ENCODE measurements at regions not wholly inside any gene's neighbourhood (a gene's known extent, or its start where the extent isn't known, plus 50 kb on each side); places are given as distances from the start of the nearest gene placed in this dataset.

- DNase-seq = no peak
These were observed 291.6 kb upstream of the VEPH1 start for GRCh38 chr3:157794771-157795170.

- no peak for DNase-seq
These were observed 290.5 kb upstream of the VEPH1 start for GRCh38 chr3:157793745-157794144.

- no peak for DNase-seq
These were observed 285.9 kb upstream of the VEPH1 start for GRCh38 chr3:157789162-157789561.

- no peak for DNase-seq
These were observed 283.4 kb upstream of the VEPH1 start for GRCh38 chr3:157786618-157787017.

GRCh38 chr3:157786211-157786610, 283.0 kb upstream of the VEPH1 start:
- DNase-seq = no peak

GRCh38 chr3:157785102-157785826, 282.0 kb upstream of the VEPH1 start:
- DNase-seq = no peak

- no peak for DNase-seq
These were observed 279.0 kb upstream of the VEPH1 start for GRCh38 chr3:157782236-157782635.

GRCh38 chr3:157776861-157777260, 273.6 kb upstream of the VEPH1 start:
- no peak for DNase-seq

GRCh38 chr3:157775446-157775845, 272.2 kb upstream of the VEPH1 start:
- no peak for DNase-seq

GRCh38 chr3:157769378-157769777, 266.2 kb upstream of the VEPH1 start:
- no peak for DNase-seq

GRCh38 chr3:157767607-157768006, 264.4 kb upstream of the VEPH1 start:
- no peak for DNase-seq

- DNase-seq = no peak
These were observed 260.4 kb upstream of the VEPH1 start for GRCh38 chr3:157763644-157764043.

GRCh38 chr3:157759311-157759710, 256.1 kb upstream of the VEPH1 start:
- no peak for DNase-seq

- no peak for DNase-seq
These were observed 252.0 kb upstream of the VEPH1 start for GRCh38 chr3:157755233-157755632.

GRCh38 chr3:157754451-157754850, 251.2 kb upstream of the VEPH1 start:
- DNase-seq = no peak

GRCh38 chr3:157753787-157754136, 250.5 kb upstream of the VEPH1 start:
- DNase-seq = no peak

- no peak for DNase-seq
These were observed 250.0 kb upstream of the VEPH1 start for GRCh38 chr3:157752956-157753786.

GRCh38 chr3:157752554-157752953, 249.3 kb upstream of the VEPH1 start:
- DNase-seq = no peak

GRCh38 chr3:157751386-157751785, 248.2 kb upstream of the VEPH1 start:
- DNase-seq = no peak

GRCh38 chr3:157746391-157746790, 243.2 kb upstream of the VEPH1 start:
- DNase-seq = no peak

- DNase-seq = no peak
These were observed 238.4 kb upstream of the VEPH1 start for GRCh38 chr3:157741607-157742006.

GRCh38 chr3:157738441-157738840, 235.2 kb upstream of the VEPH1 start:
- no peak for DNase-seq

- no peak for DNase-seq
These were observed 215.6 kb upstream of the VEPH1 start for GRCh38 chr3:157718800-157719199.

- DNase-seq = no peak
These were observed 209.9 kb upstream of the VEPH1 start for GRCh38 chr3:157713101-157713500.

GRCh38 chr3:157705258-157705657, 202.0 kb upstream of the VEPH1 start:
- DNase-seq = no peak
